ENCODE measurements at regions not wholly inside any gene's neighbourhood (a gene's known extent, or its start where the extent isn't known, plus 50 kb on each side); places are given as distances from the start of the nearest gene placed in this dataset.

DNA sequence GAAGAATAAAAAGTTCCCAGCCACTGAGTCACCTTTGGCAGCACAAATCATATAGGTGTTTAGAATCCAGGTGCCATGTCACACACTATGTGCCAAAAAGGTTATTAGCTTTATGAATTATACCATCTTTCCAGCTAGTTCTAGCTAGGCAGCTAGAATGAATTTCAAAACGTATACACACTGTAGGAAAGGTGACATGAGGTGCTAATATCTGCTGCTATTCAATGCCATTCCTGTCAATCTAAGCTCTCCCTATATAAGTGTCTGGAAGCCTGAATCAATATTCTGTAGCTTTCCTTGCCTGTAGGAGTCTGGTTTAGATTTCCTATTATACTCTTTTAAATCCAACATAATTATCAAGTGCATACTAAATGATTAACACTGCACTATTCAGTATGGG, 868.6 kb downstream of the GATA3 start:
- no peak for DNase-seq

DNA sequence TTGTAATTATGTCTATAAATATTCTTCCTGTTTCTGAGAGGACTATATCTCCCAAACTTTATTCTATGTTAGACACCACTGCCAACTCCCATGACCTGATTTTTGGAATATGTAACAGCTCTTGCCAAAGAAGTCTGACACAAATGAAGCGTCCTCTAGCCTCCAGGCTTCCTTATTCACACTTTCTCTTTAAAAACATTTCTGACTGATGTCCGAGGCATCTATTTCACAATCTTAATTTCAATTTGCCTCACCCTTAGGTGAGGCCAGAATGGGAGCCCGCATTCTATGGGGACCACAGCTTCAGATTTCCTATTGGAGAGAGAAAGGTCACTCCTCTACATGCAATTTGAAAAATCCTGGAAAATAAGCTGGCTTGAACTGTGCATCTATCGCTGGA, 873.2 kb downstream of the GATA3 start:
- DNase-seq = no peak

DNA sequence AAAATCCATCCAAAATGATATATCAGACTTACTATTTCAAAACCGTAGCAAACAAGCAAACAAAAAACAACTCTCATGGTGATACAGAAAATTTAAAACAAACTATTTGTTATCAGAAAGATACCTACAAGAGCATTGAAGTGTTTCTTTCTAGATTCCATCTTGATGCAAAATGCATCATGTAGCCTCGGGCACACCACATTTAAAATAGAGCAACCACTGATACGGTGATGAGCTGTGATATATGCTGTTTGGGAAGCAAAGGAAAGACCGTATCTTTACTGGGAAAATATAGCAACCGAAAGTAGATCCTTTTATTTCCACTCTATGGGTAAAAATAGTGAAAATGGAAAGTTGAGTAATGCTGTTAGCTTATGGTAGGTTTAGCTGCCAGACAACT, 892.0 kb downstream of the GATA3 start:
- DNase-seq = no peak

DNA sequence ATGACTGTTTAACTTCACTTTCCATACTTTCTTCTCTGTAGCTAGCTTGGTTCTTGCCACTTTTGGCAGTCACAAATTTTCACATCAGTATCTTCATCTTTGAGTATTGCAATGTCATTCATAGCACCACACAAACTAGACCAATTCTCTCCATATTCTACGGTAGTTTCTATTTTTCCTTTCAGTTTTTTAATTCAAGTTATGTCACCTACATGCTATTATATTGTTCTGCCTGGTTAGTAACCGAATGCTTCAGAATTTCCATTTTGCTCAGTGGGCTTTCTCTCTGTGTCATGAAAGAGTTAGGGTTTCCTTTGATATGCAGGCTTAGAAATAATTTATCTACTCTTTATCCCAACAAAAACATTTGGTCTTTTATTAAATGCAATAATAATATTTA, 896.5 kb downstream of the GATA3 start:
- no peak for DNase-seq

- no peak for DNase-seq
Measured at GRCh38 chr10:8951440-8952089, 897.1 kb downstream of the GATA3 start.

DNA sequence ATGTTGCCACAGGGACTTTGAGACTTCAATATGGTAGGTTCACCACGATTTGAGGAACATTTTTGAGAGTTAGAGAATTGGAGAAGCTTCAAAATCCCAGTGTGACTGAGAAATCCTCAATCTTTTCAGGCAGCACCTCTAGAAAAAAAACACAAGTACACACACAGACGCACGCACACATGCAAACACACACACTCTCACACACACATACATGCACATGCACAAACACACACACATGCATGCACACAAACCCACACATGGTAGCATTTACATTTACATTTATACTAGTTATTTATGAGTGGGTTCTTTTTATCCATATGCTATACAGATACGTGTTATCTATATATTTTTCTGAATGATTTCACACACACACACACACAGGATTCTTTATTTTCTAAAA, 901.9 kb downstream of the GATA3 start:
- DNase-seq = no peak

GRCh38 chr10:8962249-8962648, 907.8 kb downstream of the GATA3 start:
- DNase-seq = no peak

GRCh38 chr10:8967061-8967460, 912.6 kb downstream of the GATA3 start:
- no peak for DNase-seq

- no peak for DNase-seq
Measured at GRCh38 chr10:8969853-8970252, 915.4 kb downstream of the GATA3 start.

DNA sequence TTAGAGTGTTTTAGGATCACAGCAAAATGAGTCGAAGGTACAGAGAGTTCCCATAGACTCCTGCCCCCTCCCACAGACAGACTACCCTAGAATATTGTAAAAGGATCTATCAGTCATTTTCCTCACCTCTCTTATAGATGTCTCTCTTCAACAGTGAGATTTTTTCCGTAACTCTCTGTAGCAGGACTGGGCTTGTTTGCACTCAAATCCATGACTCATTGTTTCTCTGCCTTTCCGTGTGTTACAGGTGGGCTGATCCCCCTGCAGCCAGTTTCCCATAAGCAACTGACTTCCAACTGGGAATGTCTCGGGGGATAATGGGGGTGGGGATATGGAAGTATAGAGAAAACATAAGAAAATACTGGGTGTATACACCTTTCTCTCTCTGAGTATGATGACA, 921.0 kb downstream of the GATA3 start:
- no peak for DNase-seq

- DNase-seq = no peak
Measured at GRCh38 chr10:8978100-8978499, 923.6 kb downstream of the GATA3 start.

DNA sequence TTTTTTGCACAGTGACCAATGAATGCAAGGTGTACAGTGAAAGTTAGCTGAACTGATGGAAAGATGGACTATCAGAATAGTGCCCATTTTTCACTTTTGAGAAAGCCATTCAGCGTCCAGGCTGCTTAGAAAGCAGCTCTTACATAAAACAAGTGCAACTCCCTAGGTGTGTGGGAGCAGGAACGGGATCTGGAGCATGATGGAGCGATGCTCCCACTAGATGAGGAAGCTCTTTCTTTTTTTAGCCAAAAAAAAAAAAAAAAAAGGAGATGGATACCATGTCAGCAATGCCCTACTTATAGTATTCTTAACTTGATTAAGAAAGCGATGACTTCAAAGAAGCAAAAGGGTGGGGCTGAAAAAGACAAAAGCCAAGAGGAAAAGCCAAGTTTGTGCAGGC, 925.5 kb downstream of the GATA3 start:
- DNase-seq = no peak

- no peak for DNase-seq
Measured at GRCh38 chr10:8981277-8981676, 926.8 kb downstream of the GATA3 start.

- DNase-seq = no peak
Measured at GRCh38 chr10:8985651-8986050, 931.2 kb downstream of the GATA3 start.

DNA sequence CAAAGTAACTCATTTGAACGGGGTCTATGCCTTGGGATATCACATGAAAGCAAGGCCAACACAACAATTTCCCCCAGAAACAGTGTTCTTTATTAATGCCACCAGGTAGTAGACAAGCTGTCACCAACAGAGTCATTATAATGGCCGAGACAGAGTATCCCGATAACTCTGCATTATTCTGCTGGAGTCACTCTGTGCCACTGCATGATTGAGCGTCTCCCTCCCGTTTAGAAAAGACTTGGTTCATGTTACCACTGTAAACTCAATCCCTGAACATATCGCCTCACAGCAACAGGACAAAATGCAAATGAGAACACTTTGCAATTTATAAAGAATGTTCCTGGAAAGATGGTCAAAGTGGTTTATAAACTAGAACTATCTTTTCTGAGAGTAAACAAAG, 932.5 kb downstream of the GATA3 start:
- DNase-seq = no peak

DNA sequence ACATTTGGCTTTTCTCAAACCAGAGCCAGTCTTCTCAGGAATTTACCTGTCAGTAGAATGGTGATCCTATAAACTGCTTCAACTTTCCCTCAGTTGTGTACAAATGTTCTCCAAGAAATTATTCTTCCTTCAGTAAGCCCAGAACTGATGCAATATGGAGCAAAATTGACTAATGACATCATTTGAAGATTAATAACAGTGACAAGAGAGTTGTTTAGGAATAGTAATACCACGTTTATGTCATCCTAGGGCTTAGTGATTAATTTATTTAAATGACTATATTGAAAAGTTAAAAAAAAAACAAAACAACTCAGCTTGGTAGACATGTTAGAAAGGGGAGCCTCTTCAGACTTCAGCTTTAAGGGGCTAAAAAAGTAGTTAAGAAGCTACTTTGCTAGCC, 933.2 kb downstream of the GATA3 start:
- no peak for DNase-seq

DNA sequence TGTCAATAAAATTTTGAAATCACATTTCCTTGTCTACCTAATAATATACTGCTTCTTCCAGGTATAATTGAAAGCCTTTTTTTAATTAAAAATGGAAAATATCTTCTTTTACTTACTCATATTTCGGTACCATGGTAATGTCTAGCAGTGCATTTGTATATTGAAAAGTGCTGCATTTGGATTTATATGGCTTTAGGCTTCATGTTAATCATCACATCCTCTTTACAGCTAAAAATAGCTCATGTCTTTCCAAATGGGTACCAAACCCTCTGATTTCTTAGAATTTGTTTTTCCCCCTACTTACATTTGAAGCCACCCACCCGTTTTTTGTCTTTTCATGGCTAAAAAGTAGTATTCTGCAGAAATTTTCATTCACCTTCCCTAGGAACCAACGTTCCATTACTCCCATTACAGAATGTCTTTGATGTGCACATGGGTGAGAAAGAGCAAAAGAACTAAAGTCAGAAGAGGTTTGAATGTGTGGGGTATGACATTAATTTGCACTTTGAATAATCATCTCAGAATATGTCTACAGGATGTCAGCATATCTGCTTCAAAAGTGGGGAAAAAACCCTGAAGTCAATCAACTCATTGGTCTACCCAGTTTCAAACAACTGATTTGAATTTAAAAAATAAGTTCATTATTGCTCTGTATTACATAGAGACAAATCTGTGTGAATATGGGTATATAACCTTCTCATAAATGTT, 935.9 kb downstream of the GATA3 start:
- no peak for DNase-seq

- no peak for DNase-seq
Measured at GRCh38 chr10:8992009-8992408, 937.5 kb downstream of the GATA3 start.

GRCh38 chr10:8993864-8994263, 939.4 kb downstream of the GATA3 start:
- no peak for DNase-seq

DNA sequence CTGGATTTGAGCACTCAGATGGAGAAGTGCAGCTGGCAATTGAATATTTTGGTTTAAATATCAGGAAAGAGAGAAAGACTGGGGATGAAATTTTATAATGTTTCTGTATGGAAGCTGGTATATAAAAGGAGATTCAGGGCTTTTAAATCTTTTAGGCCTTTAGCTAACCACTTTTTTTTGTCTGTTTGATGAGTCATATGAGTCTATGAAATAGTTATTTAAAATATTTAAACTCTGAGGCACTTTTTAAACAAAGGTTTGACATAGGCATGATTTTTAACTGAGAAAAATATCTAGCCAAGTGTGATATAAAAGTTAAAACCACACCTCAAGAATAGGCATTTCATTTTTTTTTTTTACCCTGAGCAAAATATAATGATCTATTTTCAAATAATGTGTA, 944.3 kb downstream of the GATA3 start:
- no peak for DNase-seq

- DNase-seq = no peak
Measured at GRCh38 chr10:9003122-9003521, 948.6 kb downstream of the GATA3 start.

- no peak for DNase-seq
Measured at GRCh38 chr10:9004736-9005135, 950.2 kb downstream of the GATA3 start.

GRCh38 chr10:9009505-9009904, 955.0 kb downstream of the GATA3 start:
- DNase-seq = no peak

GRCh38 chr10:9010093-9010492, 955.6 kb downstream of the GATA3 start:
- DNase-seq = no peak

Data from NCI-H510A treated with DMSO at 0.1 percent for 48 hours (cell line).